ENCODE measurements at regions not wholly inside any gene's neighbourhood (a gene's known extent, or its start where the extent isn't known, plus 50 kb on each side); places are given as distances from the start of the nearest gene placed in this dataset.

DNA sequence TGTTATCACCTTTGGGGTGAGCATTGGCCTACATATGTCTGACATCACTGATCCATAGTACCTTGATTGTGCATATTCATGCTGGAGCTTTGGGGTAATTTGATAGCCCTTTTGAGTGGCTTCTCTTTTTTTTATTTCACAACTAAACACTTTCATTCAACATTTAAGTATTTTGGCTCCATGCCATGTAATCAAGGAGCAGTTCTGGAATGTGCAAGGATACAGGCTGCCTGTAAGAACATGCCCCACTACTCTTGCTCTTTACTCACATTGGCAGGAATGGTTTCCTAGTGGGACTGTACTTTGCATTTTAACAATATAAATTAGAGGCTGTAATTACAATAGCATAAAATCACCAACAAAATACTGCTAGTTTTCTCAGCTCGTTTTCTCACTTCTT lies 300.7 kb upstream of the SPAG17 start:
- no peak overlapping the region for H3K27ac ChIP-seq
- 44% methylated on average over 1 of the region's 1 CpG for WGBS (ENCODE audit: insufficient coverage, low coverage, low lambda C conversion rate, missing lambda C conversion rate)
- no peak for DNase-seq
- H3K9me3 ChIP-seq, result no peaks in the 10 kb centered on the region
- H3K4me1 ChIP-seq, result no peaks in the 10 kb centered on the region
- intact Hi-C loops (cut with DNase I), result no loop called here
- no peaks in the 10 kb centered on the region for H3K36me3 ChIP-seq
- ATAC-seq, result no peak
- no peak overlapping the region for H3K4me3 ChIP-seq
- no peaks in the 10 kb centered on the region for H3K27me3 ChIP-seq
- TF ChIP-seq, protein P1, sequence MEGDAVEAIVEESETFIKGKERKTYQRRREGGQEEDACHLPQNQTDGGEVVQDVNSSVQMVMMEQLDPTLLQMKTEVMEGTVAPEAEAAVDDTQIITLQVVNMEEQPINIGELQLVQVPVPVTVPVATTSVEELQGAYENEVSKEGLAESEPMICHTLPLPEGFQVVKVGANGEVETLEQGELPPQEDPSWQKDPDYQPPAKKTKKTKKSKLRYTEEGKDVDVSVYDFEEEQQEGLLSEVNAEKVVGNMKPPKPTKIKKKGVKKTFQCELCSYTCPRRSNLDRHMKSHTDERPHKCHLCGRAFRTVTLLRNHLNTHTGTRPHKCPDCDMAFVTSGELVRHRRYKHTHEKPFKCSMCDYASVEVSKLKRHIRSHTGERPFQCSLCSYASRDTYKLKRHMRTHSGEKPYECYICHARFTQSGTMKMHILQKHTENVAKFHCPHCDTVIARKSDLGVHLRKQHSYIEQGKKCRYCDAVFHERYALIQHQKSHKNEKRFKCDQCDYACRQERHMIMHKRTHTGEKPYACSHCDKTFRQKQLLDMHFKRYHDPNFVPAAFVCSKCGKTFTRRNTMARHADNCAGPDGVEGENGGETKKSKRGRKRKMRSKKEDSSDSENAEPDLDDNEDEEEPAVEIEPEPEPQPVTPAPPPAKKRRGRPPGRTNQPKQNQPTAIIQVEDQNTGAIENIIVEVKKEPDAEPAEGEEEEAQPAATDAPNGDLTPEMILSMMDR (IDR thresholded peaks at IDR 0.05), result no peak
- TF ChIP-seq POLR2A (IDR thresholded peaks at IDR 0.05), result no peak

DNA sequence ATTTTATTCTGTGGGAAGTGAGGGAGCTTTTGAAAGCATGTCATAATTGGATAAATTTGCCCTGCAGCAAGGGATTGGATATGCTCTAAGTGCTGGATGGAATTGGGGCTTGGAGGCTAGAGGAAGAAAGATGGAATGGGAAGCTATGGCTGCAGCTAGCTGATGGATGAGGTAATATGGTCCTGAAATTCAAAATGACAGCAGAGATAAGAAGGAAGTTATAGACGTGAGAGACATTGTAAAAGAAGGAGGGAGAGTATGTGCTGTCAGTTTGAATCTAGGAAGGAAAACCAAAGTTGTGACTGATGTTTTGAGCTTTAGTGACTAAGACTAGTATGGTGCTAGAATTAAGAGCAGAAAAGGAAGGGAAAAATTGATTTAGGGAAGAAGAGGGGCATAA lies 299.9 kb upstream of the SPAG17 start:
- whole genome bisulfite sequencing (ENCODE audit: insufficient coverage, low coverage, low lambda C conversion rate, missing lambda C conversion rate), result 0% methylated on average over 1 of the region's 1 CpG
- H3K36me3 ChIP-seq, result no peaks in the 10 kb centered on the region
- H3K4me3 ChIP-seq, result no peak overlapping the region
- no peaks in the 10 kb centered on the region for H3K4me1 ChIP-seq
- H3K9me3 ChIP-seq, result no peaks in the 10 kb centered on the region
- no peak for DNase-seq
- no peak for ATAC-seq
- no peak for TF ChIP-seq POLR2A (IDR thresholded peaks at IDR 0.05)
- TF ChIP-seq, protein P1 (IDR thresholded peaks at IDR 0.05), result no peak
- H3K27me3 ChIP-seq, result no peaks in the 10 kb centered on the region
- no peak overlapping the region for H3K27ac ChIP-seq
- intact Hi-C loops (cut with DNase I), result no loop called here

DNA sequence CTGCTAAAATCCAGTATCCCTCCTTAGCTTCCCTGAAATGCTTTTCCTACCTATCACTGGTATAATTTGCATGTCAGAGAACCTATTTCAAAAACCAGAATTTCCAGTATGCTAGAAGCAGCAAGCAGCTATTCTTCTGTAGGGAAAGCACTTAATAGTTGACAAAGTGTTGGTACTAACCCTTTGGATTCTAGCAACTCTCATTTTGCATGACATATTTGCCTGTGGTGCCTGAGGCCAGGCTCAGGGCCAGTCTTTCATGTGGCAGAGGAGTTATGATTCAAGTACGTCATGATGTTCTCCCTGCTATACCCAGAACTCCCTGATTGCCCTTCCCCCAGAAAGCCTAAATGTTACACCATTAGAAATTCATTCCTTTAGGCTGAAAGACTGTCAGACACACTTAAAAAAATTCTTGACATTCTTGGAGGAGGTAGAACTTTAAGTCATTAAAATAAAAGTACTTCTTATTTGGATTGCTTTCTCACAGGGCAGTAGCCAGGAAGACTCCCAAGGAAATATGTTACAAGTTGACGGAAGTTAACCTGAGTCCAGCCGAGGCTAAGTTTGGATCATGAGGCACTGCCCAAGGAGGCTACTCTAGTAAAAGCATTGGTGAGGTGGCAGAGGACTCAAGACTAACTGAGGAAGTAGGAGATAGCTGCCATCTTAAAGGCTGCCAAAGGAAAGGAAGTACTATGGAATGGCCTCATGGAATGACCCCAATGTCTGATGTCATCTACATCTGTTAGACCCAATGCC lies 298.4 kb upstream of the SPAG17 start:
- intact Hi-C loops (cut with DNase I), result no loop called here
- Histone ChIP-seq H3K36me3 (no peaks in the 10 kb centered on the region), H3K4me3 (no peak overlapping the region), H3K4me1 (no peaks in the 10 kb centered on the region), H3K27me3 (no peaks in the 10 kb centered on the region), H3K9me3 (no peaks in the 10 kb centered on the region), H3K27ac (no peak overlapping the region)
- ATAC-seq, result no peak
- no peak for DNase-seq
- WGBS (ENCODE audit: insufficient coverage, low coverage, low lambda C conversion rate, missing lambda C conversion rate), result 53% methylated on average over 3 of the region's 3 CpGs
- no peak for TF ChIP-seq POLR2A (IDR thresholded peaks at IDR 0.05)
- TF ChIP-seq, protein P1 (IDR thresholded peaks at IDR 0.05), result no peak

DNA sequence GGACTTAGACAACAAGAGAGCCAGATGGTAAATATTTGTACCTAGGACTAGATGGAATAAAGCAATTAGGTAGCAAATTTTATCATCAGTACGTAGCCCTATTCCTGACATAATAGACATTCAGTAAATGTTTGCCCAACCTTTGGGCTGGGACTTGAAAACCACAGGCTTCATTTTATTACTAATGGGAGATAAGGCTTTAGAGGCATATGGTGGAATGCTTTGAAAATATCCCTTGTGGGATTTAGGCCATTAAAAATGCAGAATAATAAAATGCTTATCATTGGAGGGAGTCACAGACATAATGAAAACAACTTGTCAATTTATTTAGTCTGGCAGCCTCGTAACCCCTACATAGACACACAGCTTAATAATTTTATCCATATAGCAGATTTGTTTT lies 296.1 kb upstream of the SPAG17 start:
- Histone ChIP-seq H3K36me3 (no peaks in the 10 kb centered on the region), H3K4me1 (no peaks in the 10 kb centered on the region), H3K4me3 (no peak overlapping the region), H3K27ac (no peak overlapping the region), H3K9me3 (no peaks in the 10 kb centered on the region), H3K27me3 (no peaks in the 10 kb centered on the region)
- WGBS (ENCODE audit: insufficient coverage, low coverage, low lambda C conversion rate, missing lambda C conversion rate), result 32% methylated on average over 2 of the region's 2 CpGs
- intact Hi-C loops (cut with DNase I), result no loop called here
- TF ChIP-seq, protein P1 (IDR thresholded peaks at IDR 0.05), result no peak
- TF ChIP-seq POLR2A (IDR thresholded peaks at IDR 0.05), result no peak
- DNase-seq (no peak), ATAC-seq (no peak)
